GM19438 (cell line): ENCODE measurements at regions not wholly inside any gene's neighbourhood (a gene's known extent, or its start where the extent isn't known, plus 50 kb on each side); places are given as distances from the start of the nearest gene placed in this dataset.
A peak's percentile ranks its signal among the peaks of the same experiment; 100 is the strongest.

Experiments
- ATAC-seq: cut with Tn5 transposase; IDR thresholded peaks from one replicate; pipeline ENCODE4 v1.9.1; 2021; ENCODE audit warnings: low read depth; ENCODE audit not compliant: unreplicated experiment

DNA sequence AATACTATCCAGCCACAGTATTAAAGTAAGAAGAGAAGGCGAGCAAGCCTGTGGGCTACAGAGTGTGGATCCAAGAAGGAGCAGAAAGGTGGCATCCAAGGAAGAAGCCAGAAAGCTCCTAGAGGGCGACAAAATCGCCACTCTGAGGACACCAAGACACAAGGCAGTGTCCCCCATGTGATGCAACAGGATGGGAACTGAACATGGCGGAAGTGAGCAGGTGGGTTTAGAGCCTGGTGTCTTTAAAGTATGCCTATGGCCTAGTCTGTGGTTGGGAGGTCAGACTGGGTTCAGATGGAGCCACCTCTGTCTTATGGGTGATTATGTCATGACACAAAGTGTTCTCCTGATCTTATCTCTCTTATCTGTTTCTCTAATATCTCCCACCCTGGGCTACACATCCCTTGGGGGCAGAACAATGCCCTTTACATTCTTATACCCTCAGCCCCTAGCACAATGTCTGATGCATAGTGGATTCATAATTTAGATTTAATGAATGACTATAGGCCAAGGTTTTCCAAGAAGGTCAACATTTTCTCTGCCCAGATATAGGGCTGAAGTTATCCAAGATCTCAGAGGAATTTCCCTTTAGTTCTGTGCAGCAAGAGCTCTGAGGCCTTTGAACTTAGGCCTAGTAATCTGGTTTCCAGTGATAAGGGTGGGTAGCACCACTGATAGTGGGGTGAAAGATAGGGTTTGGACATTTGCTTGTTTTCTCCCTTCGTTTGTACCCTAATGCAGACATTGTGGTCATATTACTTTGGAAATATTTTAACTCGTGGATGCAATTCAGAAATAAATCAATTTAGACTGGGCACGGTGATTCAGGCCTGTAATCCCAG, 167.3 kb upstream of the AKIRIN2 start:
- ATAC-seq, result no peak

DNA sequence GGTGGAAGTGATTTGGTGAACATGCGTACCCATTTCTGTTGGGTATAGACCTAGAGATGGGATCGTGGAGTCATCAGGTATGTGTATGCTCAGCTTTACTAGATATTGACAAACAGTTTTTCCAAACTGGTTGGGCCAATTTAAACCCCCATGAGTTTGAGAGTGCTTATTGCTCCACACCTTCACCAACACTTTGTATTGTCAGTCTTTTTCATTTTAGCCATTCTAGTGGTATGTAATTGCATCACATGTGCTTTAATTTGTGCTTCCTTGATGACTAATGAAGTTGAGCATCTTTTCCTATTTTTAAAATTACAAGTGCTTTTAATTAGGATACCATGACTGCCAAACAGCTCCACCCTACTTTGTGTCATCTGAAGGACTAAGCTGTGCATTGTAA, 158.9 kb upstream of the AKIRIN2 start:
- no peak for ATAC-seq

DNA sequence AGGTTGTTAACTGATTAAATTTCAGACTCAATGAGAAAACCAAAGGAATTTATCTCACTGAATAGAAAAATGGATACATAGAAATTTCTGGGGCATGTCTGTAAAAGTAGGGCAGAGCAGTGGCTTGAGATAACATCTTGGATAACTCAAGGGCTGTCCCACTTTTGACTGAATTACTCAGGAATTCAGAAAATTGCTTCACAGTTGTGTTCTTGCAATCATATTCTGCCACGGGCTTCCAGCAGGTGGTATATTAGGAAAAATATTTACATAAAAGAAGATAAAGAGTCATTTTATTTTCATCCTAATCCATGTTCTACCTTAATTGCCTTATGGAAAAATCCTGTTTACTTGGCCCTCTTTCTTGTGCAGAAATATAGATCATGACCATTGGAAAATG, 156.4 kb upstream of the AKIRIN2 start:
- ATAC-seq, result no peak

DNA sequence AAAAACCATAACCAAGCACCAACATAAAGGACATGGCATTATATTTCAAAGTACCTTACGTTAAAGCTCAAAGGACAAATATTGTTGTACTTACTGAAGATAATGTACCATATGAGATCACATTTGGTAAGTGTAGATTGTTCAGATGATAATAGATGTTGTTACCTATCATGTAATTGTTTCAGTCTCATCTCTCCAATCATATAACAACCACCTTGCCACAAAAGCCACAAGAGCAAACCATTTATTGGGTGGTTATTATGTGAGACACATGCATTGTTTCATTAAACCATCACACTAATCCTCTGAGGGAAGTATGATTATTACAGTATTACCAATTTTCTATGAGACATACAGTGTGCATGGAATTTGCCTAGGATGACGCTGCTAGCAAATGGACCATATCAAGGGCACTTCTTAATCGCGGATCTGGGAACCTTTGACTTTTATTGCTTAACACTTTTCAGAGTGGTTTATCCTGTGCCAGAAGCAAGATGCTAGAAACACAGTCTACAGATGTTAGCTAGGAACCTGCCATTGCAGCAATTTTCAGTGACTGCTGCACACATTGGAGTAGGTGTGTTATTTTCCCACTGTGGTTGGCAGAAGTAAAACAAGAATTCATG, 149.8 kb upstream of the AKIRIN2 start:
- no peak for ATAC-seq

DNA sequence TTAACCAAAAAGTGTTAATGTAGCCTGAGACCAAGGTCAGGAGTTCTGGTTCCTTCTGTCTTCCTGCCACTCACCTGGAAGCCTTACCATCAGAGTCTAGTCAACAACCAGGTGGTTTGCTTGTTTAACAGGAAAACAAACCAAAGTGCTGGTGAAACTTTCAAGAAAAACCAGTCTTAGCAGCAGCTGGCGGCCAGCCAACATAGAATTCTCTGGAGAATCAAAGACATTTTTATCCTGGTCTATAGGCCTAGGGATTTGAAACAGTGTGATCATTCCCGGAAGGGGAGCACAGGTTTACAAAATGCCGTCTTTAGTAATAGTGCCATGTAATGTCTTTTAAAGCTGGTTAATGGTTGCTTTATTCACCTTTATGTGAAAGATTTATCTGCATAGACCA, 146.6 kb upstream of the AKIRIN2 start:
- no peak for ATAC-seq

DNA sequence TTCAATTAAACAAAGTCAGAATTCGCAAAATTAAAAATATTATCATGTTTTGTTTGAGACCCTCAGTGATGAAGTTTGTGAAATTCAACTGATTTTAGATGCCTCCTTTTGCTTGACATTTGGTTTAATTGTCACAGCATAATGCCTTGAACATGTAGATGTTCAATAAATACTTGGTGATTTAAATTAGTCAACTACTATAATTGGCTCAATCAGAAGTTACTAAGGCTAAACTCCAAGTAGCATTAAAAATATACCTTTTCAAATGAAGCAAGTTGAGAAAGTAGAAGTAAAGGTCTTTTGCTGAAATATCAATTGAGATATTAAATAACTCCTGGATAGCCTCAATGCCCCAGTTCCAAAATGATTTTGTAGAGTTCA, 145.8 kb upstream of the AKIRIN2 start:
- ATAC-seq, result no peak

DNA sequence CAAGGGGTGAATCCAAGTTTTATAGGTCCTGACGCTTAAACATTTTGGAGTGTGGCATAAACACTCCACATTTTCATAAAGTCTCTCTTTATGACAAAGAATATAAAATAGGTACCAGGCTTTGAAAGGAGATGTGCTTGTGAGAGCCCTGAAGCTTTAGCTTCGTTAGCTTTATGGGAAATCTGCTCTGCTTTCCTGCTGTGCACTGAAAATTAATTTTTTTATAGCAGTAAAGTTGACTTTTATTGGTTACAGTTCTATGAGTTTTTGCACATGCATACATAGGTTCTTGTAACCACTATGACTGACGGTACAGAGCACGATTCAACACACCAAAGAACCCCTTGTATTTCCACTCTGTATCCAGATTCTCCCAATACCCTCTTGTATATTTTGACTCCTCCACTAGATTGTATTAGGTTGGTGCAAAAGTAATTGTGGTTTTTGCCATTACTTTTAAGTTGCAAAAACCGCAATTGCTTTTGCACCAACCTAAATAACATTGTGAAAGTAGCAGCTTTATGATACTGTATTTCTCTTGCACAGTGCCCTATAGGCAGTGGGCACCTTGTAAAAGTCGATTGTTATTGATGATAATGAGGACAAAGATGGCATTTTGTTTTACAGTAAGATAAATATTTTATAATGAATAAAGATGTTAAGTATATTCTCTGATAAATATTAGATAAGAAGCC, 145.2 kb upstream of the AKIRIN2 start:
- ATAC-seq, result no peak

DNA sequence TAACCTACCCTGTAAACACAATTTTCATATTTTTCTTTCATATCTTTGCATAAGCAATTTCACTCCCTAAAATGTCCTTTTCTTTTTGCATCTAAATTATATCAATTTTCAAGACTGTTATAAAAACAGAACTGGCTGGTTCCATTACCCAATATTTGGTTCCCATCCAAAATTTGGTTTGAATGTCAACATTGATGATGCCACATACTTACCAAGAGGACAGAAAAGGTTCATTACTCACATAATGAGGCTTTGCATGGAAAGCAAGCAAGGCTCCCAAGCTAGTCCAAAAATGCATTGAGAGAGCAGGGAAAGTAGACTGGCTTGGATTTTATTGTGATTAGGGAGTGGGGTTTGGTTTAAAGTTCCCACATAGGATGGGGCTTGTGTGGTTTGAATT, 144.4 kb upstream of the AKIRIN2 start:
- no peak for ATAC-seq

DNA sequence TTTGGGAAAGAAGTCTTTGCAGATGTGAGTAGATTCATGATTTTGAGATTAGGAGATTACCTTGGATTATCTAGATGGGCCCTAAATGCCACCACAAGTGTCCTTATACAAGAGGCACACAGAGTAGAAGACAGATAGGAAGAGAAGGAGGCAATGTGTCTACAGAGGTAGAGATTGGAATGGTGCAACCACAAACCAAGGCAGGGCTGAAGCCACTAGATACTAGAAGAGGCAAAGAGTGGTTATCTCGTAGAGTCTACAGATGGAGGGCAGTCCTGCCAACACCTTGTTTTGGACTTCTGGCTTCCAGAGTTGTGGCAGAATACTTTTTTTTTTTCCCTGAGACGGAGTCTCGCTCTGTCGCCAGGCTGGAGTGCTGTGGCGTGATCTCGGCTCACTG, 138.3 kb upstream of the AKIRIN2 start:
- no peak for ATAC-seq

DNA sequence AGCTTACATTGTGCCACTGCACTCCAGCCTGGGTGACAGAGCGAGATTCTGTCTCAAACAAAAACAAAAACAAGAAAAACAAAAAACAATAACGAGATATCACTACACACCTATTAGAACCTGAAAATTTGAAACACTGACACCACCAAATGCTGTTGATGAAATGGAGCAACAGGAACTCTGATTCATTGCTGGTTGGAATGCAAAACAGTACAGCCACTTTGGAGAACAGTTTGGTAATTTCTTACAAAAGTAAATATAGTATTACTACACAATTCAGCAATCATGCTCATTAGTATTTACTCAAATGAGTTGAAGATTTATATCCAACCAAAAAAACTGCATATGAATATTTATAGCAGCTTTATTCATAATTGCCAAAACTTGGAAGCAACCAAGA, 135.8 kb upstream of the AKIRIN2 start:
- no peak for ATAC-seq

DNA sequence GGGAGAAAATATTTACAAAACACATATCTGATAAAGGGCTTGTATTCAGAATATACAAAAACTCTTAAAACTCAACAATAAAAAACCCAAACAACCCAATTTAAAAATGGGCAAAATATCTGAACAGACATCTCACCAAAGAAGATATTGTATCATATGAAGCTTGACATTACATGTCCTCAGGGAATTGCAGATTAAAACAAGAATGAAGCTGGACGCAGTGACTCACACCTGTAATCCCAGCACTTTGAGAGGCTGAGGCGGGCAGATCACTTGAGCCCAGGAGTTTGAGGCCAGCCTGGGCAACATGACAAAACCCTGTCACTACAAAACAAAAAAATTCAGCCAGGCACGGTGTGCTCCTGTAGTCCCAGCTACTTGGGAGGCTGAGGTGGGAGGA, 135.4 kb upstream of the AKIRIN2 start:
- no peak for ATAC-seq

DNA sequence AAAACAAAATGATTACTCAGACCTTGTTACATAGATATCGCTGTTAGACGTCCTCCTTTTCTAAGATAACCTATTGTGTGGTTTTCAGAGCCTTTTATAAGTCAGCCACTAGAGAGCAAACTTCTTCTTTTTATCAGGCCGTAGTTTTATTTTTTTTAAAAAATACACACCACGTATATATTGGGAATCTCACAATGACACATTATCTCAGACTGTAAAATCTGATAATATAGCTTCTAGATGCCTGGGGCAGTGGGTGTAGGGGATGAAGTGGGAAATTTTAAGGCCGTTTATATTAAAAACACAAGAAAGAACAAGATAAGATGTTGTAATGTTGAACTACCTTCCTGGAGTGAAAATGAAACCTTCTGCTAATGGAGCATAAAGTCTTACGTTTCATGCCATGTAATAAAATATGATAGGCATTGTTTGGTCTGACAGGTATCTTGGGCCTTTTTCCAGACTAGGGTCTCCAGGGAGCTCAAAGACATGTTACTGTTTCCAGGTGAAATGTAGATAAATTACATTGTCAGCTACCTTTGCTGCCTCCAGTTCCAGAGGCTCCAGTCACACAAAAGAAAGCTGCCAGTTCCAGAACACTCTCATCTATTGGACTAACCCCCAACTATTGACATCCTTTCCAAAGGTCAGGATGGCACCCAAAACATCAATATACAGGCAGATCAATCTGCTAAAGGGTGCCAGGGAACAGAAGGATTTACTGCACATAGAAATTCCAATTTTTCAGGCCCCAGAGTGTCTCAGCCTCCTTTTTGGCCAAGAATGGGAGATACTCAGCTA, 130.2 kb upstream of the AKIRIN2 start:
- ATAC-seq, result peak; percentile 72

DNA sequence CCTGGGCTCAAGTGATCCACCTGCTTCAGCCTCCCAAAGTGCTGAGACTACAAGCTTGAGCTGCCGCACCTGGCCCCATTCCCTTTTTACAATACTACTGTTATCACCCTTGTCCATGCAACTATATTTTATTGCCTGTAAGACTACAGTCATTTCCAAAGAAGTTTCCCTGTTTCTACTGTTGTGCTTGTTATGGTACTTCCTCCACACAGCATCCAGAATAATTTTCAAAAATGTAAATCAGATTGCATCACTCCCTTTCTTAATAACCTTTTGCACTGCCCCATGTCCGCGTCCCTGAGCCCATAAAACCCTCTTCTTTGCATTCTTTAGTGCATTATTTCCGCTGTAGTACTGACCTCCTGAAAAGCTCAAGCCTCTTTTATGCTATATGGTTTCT, 128.9 kb upstream of the AKIRIN2 start:
- ATAC-seq, result no peak

DNA sequence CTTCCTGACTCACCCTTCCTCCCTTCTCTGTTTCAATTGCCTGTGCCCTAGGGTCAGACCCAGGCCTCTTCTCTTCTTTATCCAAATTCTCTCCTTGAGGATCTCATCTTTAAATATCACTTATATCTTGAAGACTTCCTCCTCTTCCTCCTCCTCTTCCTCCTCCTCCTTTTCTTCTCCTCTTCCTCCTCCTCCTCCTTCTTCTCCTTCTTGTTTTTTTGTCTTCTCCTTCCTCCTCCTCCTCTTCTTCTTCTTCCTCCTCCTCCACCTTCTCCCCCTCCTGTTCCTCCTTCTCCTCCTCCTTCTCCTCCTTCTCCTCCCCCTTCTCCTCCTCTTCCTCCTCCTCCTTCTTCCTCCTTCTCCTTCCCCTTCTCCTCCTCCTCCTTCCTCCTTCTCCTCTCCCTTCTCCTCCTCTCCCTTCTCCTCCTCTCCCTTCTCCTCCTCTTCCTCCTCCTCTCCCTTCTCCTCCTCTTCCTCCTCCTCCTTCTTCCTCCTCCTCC, 127.6 kb upstream of the AKIRIN2 start:
- ATAC-seq, result no peak

DNA sequence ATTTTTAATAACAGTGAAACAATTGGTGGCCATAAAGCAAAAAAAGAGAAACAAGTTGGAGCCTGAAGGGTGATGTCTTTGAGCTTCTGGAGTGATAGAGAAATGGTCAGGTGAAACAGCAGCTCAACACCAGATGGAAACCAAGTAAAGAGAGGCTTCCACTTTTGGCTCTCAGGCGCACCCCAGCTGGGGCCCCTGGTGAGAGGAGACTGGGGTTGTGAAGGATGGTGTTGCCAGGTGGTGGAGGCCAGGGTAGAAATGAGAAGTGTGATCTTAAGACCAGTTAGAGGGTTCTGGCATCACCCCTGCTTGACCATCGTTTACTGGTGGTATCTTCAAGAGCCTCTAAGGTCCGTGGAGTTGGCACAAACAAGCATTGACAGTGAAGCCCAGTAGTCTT, 126.0 kb upstream of the AKIRIN2 start:
- no peak for ATAC-seq

DNA sequence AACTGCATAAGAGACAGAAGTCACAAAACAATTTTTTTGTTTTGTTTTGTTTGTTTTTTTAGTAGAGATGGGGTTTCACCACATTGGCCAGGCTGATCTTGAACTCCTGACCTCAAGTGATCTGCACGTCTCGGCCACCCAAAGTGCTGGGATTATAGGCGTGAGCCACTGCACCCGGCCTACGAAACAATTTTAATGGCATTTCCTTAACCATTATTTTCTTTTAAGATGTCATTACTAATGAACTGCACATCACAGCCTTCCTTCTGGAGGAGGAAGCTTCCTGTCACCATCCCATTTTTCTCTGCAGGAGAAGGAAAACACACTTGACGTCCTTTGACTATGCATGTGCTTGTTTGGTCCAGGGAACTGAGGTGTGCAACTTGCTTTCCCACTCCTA, 125.3 kb upstream of the AKIRIN2 start:
- no peak for ATAC-seq

DNA sequence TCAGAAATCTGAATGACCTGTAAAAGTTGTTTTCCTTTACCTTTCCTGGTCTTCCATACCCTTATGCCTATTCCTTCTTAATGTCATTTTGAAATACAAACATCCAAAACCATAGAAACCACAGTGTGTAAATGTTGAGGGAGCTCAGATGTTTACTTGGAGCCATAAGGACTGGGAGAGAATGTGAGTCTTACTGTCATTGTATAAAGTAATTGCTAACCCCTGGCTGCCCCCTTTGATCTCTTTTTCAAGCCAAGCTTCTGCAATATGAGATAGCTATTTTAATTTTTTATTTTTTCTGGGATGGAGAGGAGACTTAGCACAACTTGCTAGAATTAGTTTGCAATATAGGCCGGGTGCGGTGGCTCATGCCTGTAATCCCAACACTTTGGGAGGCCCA, 124.4 kb upstream of the AKIRIN2 start:
- ATAC-seq, result no peak

DNA sequence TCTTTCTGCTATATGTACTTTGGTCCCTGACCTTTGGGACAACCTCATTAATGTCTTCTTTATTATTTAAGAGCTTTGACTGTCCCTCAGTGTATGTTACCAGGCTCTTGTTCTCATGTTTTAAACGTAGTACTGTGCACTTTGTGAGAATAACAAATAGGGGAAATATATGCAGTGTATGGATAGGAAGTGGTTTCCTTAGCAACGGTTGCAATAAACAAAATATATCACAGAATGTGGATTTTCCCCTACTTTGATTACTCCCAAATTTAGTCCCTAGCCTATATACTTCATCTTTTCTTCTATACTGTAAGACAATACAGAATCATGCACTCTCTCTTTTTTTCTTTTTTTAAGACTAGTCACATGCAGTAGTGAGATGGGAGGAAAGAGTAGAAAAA, 123.8 kb upstream of the AKIRIN2 start:
- no peak for ATAC-seq

DNA sequence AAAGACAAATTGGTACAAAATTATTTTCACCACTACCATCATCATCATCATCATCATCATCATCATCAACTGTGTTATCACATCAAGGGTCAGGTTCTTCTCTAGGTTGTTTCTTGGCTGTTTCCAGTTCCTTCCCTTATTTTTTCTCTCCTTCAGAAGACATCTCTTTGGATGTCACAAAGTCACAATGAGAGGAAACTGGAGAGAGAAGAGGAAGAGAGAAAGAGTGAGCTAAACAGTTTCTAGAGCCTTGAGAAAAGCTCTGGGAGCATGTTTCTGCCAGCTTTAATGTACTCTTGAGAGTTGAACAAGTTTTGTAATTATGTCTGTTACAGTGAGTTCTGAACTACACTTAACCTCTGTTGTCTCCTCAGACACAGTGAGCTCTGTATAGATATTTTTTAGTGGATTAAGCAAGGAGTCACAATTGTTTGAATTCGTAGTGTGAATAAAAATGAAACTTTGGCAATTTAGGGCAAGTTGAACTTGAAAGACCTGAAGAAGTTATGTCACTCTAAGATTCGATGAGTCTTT, 123.0 kb upstream of the AKIRIN2 start:
- no peak for ATAC-seq

DNA sequence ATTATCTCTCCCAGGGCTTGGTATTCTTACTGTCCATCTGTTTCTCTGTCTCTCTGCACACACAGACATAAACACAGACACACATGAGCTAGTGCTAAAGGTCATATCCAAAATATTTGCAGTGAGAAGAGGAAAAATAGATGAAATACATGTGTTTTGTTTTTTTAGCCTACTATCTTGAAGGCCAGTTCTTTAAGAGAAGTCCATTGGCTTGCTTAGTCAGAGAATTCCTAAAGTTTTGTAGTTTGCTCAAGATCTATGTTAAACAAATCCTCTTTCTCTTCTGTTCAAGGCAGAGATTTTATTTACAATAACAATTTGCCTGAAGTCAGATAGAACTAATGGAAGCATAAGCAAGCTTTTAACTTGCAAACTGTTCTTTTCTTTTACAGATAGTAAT, 120.0 kb upstream of the AKIRIN2 start:
- no peak for ATAC-seq
